Calu3 (cell line): ENCODE measurements at regions not wholly inside any gene's neighbourhood (a gene's known extent, or its start where the extent isn't known, plus 50 kb on each side); places are given as distances from the start of the nearest gene placed in this dataset.

Experiments used
- BruUV-seq: library from RNA; stranded (reverse); fragments of 400-500 nt; replicated peaks from 2 replicates; lab custom pipeline; 2021; lab: Mats Ljungman, UMichigan
- CTCF ChIA-PET: fragments of 300-600 bp; sonication (Branson Sonifier 250); formaldehyde crosslinking; loops from one replicate; lab custom pipeline; 2022; ENCODE audit warnings: antibody characterized with exemption; lab: Charles Lee
- DNase-seq: peaks from one replicate; pipeline ENCODE4 v3.0.0; 2022
- H3K27ac Mint-ChIP-seq: one replicate; pipeline ENCODE4 v1.8.0; 2022; ENCODE audit warnings: mixed read lengths; ENCODE audit not compliant: unreplicated experiment
- H3K27me3 Mint-ChIP-seq: one replicate; pipeline ENCODE4 v1.8.0; 2022; ENCODE audit warnings: mixed read lengths; ENCODE audit not compliant: unreplicated experiment
- H3K36me3 Mint-ChIP-seq: one replicate; pipeline ENCODE4 v1.8.0; 2022; ENCODE audit warnings: mild to moderate bottlenecking, moderate library complexity, mixed read lengths; ENCODE audit not compliant: insufficient read depth, unreplicated experiment
- H3K4me1 Mint-ChIP-seq: one replicate; pipeline ENCODE4 v1.8.0; 2022; ENCODE audit warnings: mild to moderate bottlenecking, low read depth, mixed read lengths; ENCODE audit not compliant: unreplicated experiment
- H3K4me3 Mint-ChIP-seq: one replicate; pipeline ENCODE4 v1.8.0; 2022; ENCODE audit warnings: mild to moderate bottlenecking, low read depth, moderate library complexity, mixed read lengths; ENCODE audit not compliant: unreplicated experiment
- H3K9me3 Mint-ChIP-seq: one replicate; pipeline ENCODE4 v1.8.0; 2022; ENCODE audit warnings: low read depth, mixed read lengths; ENCODE audit not compliant: unreplicated experiment
- intact Hi-C: fragments of 100-400 bp; cut with micrococcal nuclease; formaldehyde crosslinking; loops from one replicate; pipeline ENCODE4 v1.10.0; 2022; ENCODE audit not compliant: unreplicated experiment
- TF ChIP-seq, protein P1 (sequence below): fragments of 200-600 bp; IDR thresholded peaks from one replicate; pipeline ENCODE4 v1.8.0; 2022; ENCODE audit warnings: antibody characterized with exemption; ENCODE audit not compliant: unreplicated experiment

DNA sequence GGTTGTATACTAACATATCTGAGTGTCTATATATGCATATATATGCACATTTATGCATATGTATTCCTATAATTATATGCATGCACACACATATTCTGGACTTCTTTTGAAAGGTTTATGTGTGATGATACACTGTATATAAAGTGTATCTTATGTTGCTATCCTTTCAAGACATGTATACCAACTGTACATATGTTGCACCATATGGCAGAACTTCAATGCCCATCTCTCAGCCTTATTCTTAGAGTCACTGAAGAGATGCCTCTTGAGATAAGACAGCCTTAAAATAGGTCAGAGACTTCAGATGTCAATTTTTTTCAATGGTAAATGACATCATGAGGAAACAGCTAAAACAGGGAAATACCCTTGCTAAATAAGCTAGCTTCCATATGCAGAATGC, 461.4 kb downstream of the SPATA31D1 start:
- H3K4me1 Mint-ChIP-seq: no peaks in the 10 kb centered on the region
- no peaks in the 10 kb centered on the region for H3K36me3 Mint-ChIP-seq
- CTCF ChIA-PET: no interaction called here
- BruUV-seq: no TSS peak
- intact Hi-C loops: no loop called here
- no peak overlapping the region for H3K27ac Mint-ChIP-seq
- H3K9me3 Mint-ChIP-seq: peaks cover 12% of the 10 kb centered on the region
- H3K4me3 Mint-ChIP-seq: no peak overlapping the region
- no peaks in the 10 kb centered on the region for H3K27me3 Mint-ChIP-seq
- TF ChIP-seq, protein P1, sequence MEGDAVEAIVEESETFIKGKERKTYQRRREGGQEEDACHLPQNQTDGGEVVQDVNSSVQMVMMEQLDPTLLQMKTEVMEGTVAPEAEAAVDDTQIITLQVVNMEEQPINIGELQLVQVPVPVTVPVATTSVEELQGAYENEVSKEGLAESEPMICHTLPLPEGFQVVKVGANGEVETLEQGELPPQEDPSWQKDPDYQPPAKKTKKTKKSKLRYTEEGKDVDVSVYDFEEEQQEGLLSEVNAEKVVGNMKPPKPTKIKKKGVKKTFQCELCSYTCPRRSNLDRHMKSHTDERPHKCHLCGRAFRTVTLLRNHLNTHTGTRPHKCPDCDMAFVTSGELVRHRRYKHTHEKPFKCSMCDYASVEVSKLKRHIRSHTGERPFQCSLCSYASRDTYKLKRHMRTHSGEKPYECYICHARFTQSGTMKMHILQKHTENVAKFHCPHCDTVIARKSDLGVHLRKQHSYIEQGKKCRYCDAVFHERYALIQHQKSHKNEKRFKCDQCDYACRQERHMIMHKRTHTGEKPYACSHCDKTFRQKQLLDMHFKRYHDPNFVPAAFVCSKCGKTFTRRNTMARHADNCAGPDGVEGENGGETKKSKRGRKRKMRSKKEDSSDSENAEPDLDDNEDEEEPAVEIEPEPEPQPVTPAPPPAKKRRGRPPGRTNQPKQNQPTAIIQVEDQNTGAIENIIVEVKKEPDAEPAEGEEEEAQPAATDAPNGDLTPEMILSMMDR: no peak
- DNase-seq: no peak

DNA sequence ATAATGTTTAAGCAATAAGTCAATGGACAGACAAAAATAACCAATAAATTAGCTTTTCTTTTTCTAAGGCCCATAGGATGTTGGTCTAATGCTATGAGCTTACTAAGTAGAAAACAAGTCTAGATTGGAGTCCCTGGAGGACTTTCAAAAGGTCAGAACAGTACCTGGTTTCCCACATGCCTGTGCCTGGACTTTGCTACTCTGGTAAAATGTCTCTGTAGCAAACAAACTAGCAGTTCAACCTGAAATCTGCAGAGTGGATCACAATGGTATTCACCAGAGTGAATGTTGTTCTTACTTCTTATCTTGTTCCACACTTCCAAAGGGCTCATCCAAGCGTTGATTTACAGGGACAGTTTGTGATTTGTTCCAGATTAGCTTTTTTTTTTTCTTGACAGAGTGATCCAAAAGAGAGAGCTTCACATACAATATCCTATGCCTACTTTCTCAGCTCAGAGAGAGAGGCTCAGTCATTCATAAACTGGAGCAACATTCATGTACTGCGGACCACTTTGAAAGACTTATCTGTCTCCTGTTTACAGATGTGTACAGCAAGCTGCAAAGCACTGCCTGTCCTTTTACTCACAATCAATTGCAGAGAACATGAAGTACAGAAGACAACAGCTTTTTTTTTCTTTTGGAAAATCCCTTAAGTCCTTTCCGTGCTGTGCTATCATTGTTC, 466.1 kb downstream of the SPATA31D1 start:
- CTCF ChIA-PET: interaction anchor here (0.7 kb wide), 1 partner anchor 374 kb away, joined by 5 read pairs; no protein-coding TSS in a partner anchor
- no peaks in the 10 kb centered on the region for H3K27me3 Mint-ChIP-seq
- no peak for DNase-seq
- intact Hi-C loops: no loop called here
- H3K4me1 Mint-ChIP-seq: no peaks in the 10 kb centered on the region
- TF ChIP-seq, protein P1: no peak
- H3K36me3 Mint-ChIP-seq: no peaks in the 10 kb centered on the region
- H3K27ac Mint-ChIP-seq: no peak overlapping the region
- no peak overlapping the region for H3K4me3 Mint-ChIP-seq
- no TSS peak for BruUV-seq
- no peaks in the 10 kb centered on the region for H3K9me3 Mint-ChIP-seq

DNA sequence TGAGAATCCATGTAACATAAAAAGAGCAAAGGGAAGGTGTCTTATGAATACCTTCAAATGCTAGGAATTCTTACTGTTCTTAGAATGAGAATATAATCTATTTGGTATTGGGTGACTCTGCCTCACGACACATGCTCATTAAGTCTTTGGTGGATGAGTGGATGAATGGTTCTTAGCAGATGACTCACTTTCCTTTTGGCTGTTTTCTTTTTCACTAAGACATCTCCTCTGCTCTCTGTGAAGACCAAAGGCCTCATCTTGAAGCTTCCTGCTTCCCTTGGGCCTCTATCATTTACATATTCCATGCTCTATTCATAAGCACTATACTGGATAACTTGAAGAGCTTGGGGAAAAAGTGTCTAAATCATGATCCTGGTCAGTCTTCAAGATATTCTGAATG, 468.1 kb downstream of the SPATA31D1 start:
- no peak for DNase-seq
- Mint-ChIP-seq H3K9me3 (no peaks in the 10 kb centered on the region), H3K4me1 (no peaks in the 10 kb centered on the region), H3K27me3 (no peaks in the 10 kb centered on the region), H3K4me3 (no peak overlapping the region), H3K36me3 (no peaks in the 10 kb centered on the region), H3K27ac (no peak overlapping the region)
- intact Hi-C loops: no loop called here
- BruUV-seq: no TSS peak
- CTCF ChIA-PET: no interaction called here
- TF ChIP-seq, protein P1: no peak

DNA sequence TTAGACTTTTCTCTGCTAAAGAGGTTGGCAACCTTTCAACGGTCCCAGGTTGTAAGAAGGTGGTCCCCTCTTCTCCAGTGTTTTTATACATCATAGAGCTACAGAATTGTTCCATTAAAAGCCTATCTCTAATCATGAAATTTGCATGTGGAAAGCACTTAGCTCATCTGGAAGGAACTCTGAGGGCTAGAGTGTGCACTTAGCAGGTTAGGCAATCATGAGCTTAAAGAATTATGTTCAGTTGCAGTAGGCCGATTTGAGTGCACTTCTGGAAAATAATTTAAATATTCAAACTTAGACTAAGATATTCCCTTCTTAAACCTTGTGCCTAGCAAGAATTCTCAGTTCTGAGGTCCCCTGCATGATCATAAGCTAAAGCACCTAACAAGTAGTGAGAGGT, 468.7 kb downstream of the SPATA31D1 start:
- Mint-ChIP-seq H3K4me3 (no peak overlapping the region), H3K27me3 (no peaks in the 10 kb centered on the region), H3K36me3 (no peaks in the 10 kb centered on the region), H3K27ac (no peak overlapping the region), H3K4me1 (no peaks in the 10 kb centered on the region), H3K9me3 (no peaks in the 10 kb centered on the region)
- CTCF ChIA-PET: interaction anchor here (0.6 kb wide), 1 partner anchor 265 kb away, joined by 3 read pairs; no protein-coding TSS in a partner anchor
- no TSS peak for BruUV-seq
- DNase-seq: no peak
- intact Hi-C loops: no loop called here
- TF ChIP-seq, protein P1: no peak
